ENCODE measurements at regions not wholly inside any gene's neighbourhood (a gene's known extent, or its start where the extent isn't known, plus 50 kb on each side); places are given as distances from the start of the nearest gene placed in this dataset.

GRCh38 chr11:91046261-91046660 lies 823.4 kb upstream of the CHORDC1 start:
- TF ChIP-seq CTCF (conservative IDR thresholded peaks at IDR 0.05; ENCODE audit: low read depth, low read length), result no peak
- TF ChIP-seq EZH2 (IDR thresholded peaks at IDR 0.05; ENCODE audit: borderline replicate concordance, low read depth, low read length, poor library complexity, severe bottlenecking), result no peak
